H1 (cell line): ENCODE measurements at regions not wholly inside any gene's neighbourhood (a gene's known extent, or its start where the extent isn't known, plus 50 kb on each side); places are given as distances from the start of the nearest gene placed in this dataset.

ENCODE experiments used
- CTCF ChIA-PET: fragments of 300-600 bp; sonication (Branson Sonifier 250); formaldehyde crosslinking; loops from one replicate; lab custom pipeline; 2021; ENCODE audit not compliant: partially characterized antibody; lab: Charles Lee
- POLR2A ChIA-PET: fragments of 300-600 bp; sonication (Branson Sonifier 250); formaldehyde crosslinking; loops from one replicate; lab custom pipeline; 2021; ENCODE audit warnings: inconsistent platforms; ENCODE audit not compliant: partially characterized antibody; lab: Charles Lee
- DNase-seq, 2 experiments: peaks; one replicate each; pipeline versions ENCODE4 v3.0.0 to v3.0.0-alpha.2; 2010 to 2022; ENCODE audit warnings: low spot score in 2 of 2, low read depth in 1 of 2, mixed read lengths in 1 of 2
- FAIRE-seq: peaks from 2 replicates; lab custom pipeline; 2011; peaks lifted over from hg19 to GRCh38; lab: Jason Lieb, UNC
- H2AFZ ChIP-seq: 2 replicates; pipeline ENCODE4 v1.8.1; 2012; ENCODE audit warnings: low read length, inconsistent platforms
- H2AK5ac ChIP-seq: 2 replicates; pipeline ENCODE4 v1.6.1; 2013; ENCODE audit warnings: low read depth, low read length
- H2BK120ac ChIP-seq: replicated peaks from 2 replicates; pipeline ENCODE3; 2013; ENCODE audit warnings: low read depth, low read length, inconsistent platforms
- H2BK12ac ChIP-seq: 2 replicates; pipeline ENCODE4 v1.6.1; 2013; ENCODE audit warnings: low read depth, low read length
- H2BK15ac ChIP-seq: 2 replicates; pipeline ENCODE4 v1.6.1; 2013; ENCODE audit warnings: low read length
- H2BK20ac ChIP-seq: 2 replicates; pipeline ENCODE4 v1.6.1; 2013; ENCODE audit warnings: low read length
- H2BK5ac ChIP-seq: 2 replicates; pipeline ENCODE4 v1.6.1; 2013; ENCODE audit warnings: low read depth, low read length
- H3K14ac ChIP-seq: 2 replicates; pipeline ENCODE4 v1.6.1; 2013; ENCODE audit warnings: inconsistent platforms; ENCODE audit not compliant: insufficient read length
- H3K18ac ChIP-seq: 2 replicates; pipeline ENCODE4 v1.6.1; 2013; ENCODE audit warnings: low read length; ENCODE audit errors: extremely low read depth
- H3K23ac ChIP-seq: 2 replicates; pipeline ENCODE4 v1.6.1; 2013; ENCODE audit warnings: inconsistent platforms; ENCODE audit not compliant: insufficient read length
- H3K23me2 ChIP-seq: 2 replicates; pipeline ENCODE4 v1.6.1; 2013; ENCODE audit warnings: low read depth, low read length
- H3K27ac ChIP-seq: 2 replicates; pipeline ENCODE4 v1.6.1; 2011; ENCODE audit warnings: low read depth, low read length, inconsistent platforms
- H3K27me3 ChIP-seq, 4 experiments: replicated peaks in 1 of 4; 1 replicate in 1 of 4; 2 replicates in 3 of 4; pipeline versions ENCODE4 v1.6.1 to v1.8.1; 2011 to 2013; ENCODE audit warnings: low read length in 3 of 4, mild to moderate bottlenecking in 3 of 4, inconsistent platforms in 2 of 4, mixed read lengths in 2 of 4, moderate library complexity in 1 of 4; ENCODE audit not compliant: control insufficient read depth in 3 of 4, insufficient read depth in 3 of 4; ENCODE audit errors: extremely low read depth in 1 of 4
- H3K36me3 ChIP-seq, 4 experiments: 2 replicates each; pipeline versions ENCODE4 v1.6.1 to v1.8.1; 2011 to 2013; ENCODE audit warnings: mild to moderate bottlenecking in 4 of 4, low read length in 3 of 4, moderate library complexity in 2 of 4, control low read depth in 1 of 4, inconsistent platforms in 1 of 4; ENCODE audit not compliant: insufficient read depth in 4 of 4, control insufficient read depth in 2 of 4
- H3K4ac ChIP-seq: replicated peaks from 2 replicates; pipeline ENCODE3; 2013; ENCODE audit warnings: low read length, low read depth, mixed read lengths, inconsistent platforms; ENCODE audit not compliant: insufficient read length
- H3K4me1 ChIP-seq, 4 experiments: replicated peaks in 1 of 4; 1 replicate in 1 of 4; 2 replicates in 3 of 4; pipeline versions ENCODE4 v1.6.1 to v1.8.1; 2011 to 2013; ENCODE audit warnings: low read length in 3 of 4, inconsistent platforms in 2 of 4, mixed read lengths in 1 of 4; ENCODE audit not compliant: insufficient read depth in 4 of 4, control insufficient read depth in 3 of 4
- H3K4me2 ChIP-seq, 2 experiments: 2 replicates each; pipeline versions ENCODE4 v1.6.1 to v1.8.1; 2011 to 2013; ENCODE audit warnings: low read depth in 2 of 2, low read length in 2 of 2, control low read depth in 1 of 2, inconsistent platforms in 1 of 2, mild to moderate bottlenecking in 1 of 2; ENCODE audit not compliant: insufficient read depth in 1 of 2
- H3K4me3 ChIP-seq, 4 experiments: fragments of 200-600, 300-600 bp in 1 of 4; sonication (generic), shearing (Covaris generic), sonication (Bioruptor Twin) in 1 of 4; 2 replicates each; pipeline versions ENCODE4 v1.5.1 to v1.8.1; 2011 to 2016; ENCODE audit warnings: low read length in 4 of 4, low read depth in 3 of 4, control low read depth in 2 of 4, inconsistent platforms in 2 of 4, mild to moderate bottlenecking in 2 of 4, mixed read lengths in 1 of 4, moderate library complexity in 1 of 4; ENCODE audit not compliant: insufficient read depth in 2 of 4; ENCODE audit errors: extremely low read depth in 1 of 4
- H3K56ac ChIP-seq: replicated peaks from 2 replicates; pipeline ENCODE3; 2013; ENCODE audit warnings: low read depth, mild to moderate bottlenecking, mixed read lengths, low read length, inconsistent platforms; ENCODE audit not compliant: insufficient read length
- H3K79me1 ChIP-seq: 2 replicates; pipeline ENCODE4 v1.6.1; 2013; ENCODE audit warnings: low read depth, low read length, control low read depth
- H3K79me2 ChIP-seq, 2 experiments: 2 replicates each; pipeline versions ENCODE4 v1.6.1 to v1.8.1; 2012 to 2013; ENCODE audit warnings: low read length in 2 of 2, mild to moderate bottlenecking in 2 of 2, inconsistent platforms in 1 of 2; ENCODE audit not compliant: insufficient read depth in 2 of 2, control insufficient read depth in 1 of 2
- H3K9ac ChIP-seq, 4 experiments: replicated peaks in 1 of 4; 1 replicate in 1 of 4; 2 replicates in 3 of 4; pipeline versions ENCODE4 v1.6.1 to v1.8.1; 2011 to 2013; ENCODE audit warnings: low read depth in 3 of 4, low read length in 3 of 4, control low read depth in 2 of 4, mild to moderate bottlenecking in 2 of 4, moderate library complexity in 2 of 4, inconsistent platforms in 1 of 4; ENCODE audit errors: extremely low read depth in 1 of 4
- H3K9me3 ChIP-seq, 2 experiments: 2 replicates each; pipeline versions ENCODE4 v1.6.1 to v1.8.1; 2012 to 2013; ENCODE audit warnings: mild to moderate bottlenecking in 2 of 2, moderate library complexity in 2 of 2, control low read depth in 1 of 2, inconsistent platforms in 1 of 2, low read depth in 1 of 2, low read length in 1 of 2, mixed read lengths in 1 of 2; ENCODE audit not compliant: insufficient read depth in 2 of 2
- H4K20me1 ChIP-seq, 2 experiments: replicated peaks in 1 of 2; 2 replicates each; pipeline versions ENCODE3 to v1.8.1; 2011 to 2013; ENCODE audit warnings: inconsistent platforms in 2 of 2, low read length in 2 of 2, mild to moderate bottlenecking in 1 of 2; ENCODE audit not compliant: insufficient read depth in 2 of 2, control insufficient read depth in 1 of 2
- H4K5ac ChIP-seq: 2 replicates; pipeline ENCODE4 v1.6.1; 2013; ENCODE audit warnings: low read length, low read depth, mixed read lengths, inconsistent platforms; ENCODE audit not compliant: insufficient read length
- H4K8ac ChIP-seq: 2 replicates; pipeline ENCODE4 v1.8.0; 2013; ENCODE audit warnings: mild to moderate bottlenecking, moderate library complexity, low read length, inconsistent platforms; ENCODE audit not compliant: insufficient read depth; ENCODE audit errors: extremely low read depth
- H4K91ac ChIP-seq: replicated peaks from 2 replicates; pipeline ENCODE3; 2013; ENCODE audit warnings: low read length, mixed read lengths, inconsistent platforms; ENCODE audit not compliant: insufficient read length
- CBX8 ChIP-seq: fragments of 300-800, 300-1000 bp; sonication (generic); IDR thresholded peaks from 2 replicates; pipeline ENCODE4 v1.7.1; 2016; ENCODE audit warnings: low read depth, low read length, borderline replicate concordance
- CTBP2 ChIP-seq: IDR thresholded peaks from 2 replicates; pipeline ENCODE4 v1.7.0; 2011; ENCODE audit warnings: borderline replicate concordance, mild to moderate bottlenecking, moderate library complexity, mixed read lengths, low read length; ENCODE audit not compliant: insufficient read depth, insufficient read length
- E2F6 ChIP-seq: IDR thresholded peaks from 2 replicates; pipeline ENCODE4 v1.6.1; 2012; ENCODE audit warnings: inconsistent platforms
- EGR1 ChIP-seq: IDR thresholded peaks from 2 replicates; pipeline ENCODE4 v1.6.1; 2011; ENCODE audit warnings: low read depth, low read length, borderline replicate concordance
- EZH2 ChIP-seq: fragments of 200-600 bp; sonication (generic); IDR thresholded peaks from 2 replicates; pipeline ENCODE4 v1.7.1; 2012; ENCODE audit warnings: low read depth, mild to moderate bottlenecking, moderate library complexity, low read length, inconsistent platforms; ENCODE audit not compliant: severe bottlenecking
- GABPA ChIP-seq: IDR thresholded peaks from 2 replicates; pipeline ENCODE4 v1.6.1; 2011; ENCODE audit warnings: mild to moderate bottlenecking, low read length, moderate library complexity, borderline replicate concordance; ENCODE audit not compliant: insufficient read depth
- PHF8 ChIP-seq: fragments of 200-600 bp; sonication (generic); conservative IDR thresholded peaks from 2 replicates; pipeline ENCODE4 v1.7.1; 2012; ENCODE audit warnings: low read depth, mild to moderate bottlenecking, inconsistent platforms, low read length, moderate library complexity
- RAD21 ChIP-seq, 2 experiments: IDR thresholded peaks in 1 of 2; conservative IDR thresholded peaks in 1 of 2; 2 replicates each; pipeline ENCODE4 v1.6.1; 2011; ENCODE audit warnings: low read depth in 2 of 2, low read length in 2 of 2, improper control_type of control experiment in 1 of 2, inconsistent platforms in 1 of 2, mild to moderate bottlenecking in 1 of 2, moderate library complexity in 1 of 2
- WGBS, 2 experiments: shearing (Covaris generic) in 1 of 2; methylation state at CpG; one replicate each; pipeline versions ENCODE4 v1.1.6 to v1.1.7; 2013 to 2015; ENCODE audit warnings: low lambda C conversion rate in 2 of 2, mixed read lengths in 2 of 2, inconsistent platforms in 1 of 2, low coverage in 1 of 2, missing lambda C conversion rate in 1 of 2; ENCODE audit not compliant: insufficient replicate concordance in 2 of 2, insufficient coverage in 1 of 2, insufficient read length in 1 of 2; ENCODE audit errors: extremely low coverage in 1 of 2, missing lambda C conversion rate in 1 of 2; 5-methylcytosine and 5-hydroxymethylcytosine counted together
- TF ChIP-seq, protein P1 (sequence below): IDR thresholded peaks from 2 replicates; pipeline ENCODE4 v1.6.1; 2011; ENCODE audit warnings: low read length, improper control_type of control experiment

DNA sequence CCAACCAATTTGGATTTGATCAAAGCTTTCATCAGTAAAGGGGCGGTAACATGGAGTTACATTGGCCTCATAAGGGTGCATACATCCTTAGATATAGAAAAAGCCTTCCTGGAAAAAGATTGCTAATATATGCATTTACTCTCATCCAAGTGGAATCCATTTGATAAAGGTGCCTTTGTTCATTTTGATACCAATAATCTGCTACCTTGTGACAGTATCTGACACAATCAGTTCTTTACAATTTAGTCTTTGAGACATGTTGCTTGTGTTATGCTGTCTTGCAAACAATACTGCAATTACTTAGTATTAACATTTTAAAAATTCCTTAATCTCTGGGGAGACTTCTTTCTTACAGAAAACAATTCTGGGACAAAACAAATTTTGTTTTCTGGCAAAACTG lies 654.4 kb upstream of the SLC35B3 start:
- H3K4me2 ChIP-seq = no peak overlapping the region
- no peak overlapping the region for H3K4ac ChIP-seq
- ChIA-PET CTCF (no interaction called here), POLR2A (no interaction called here)
- no peak overlapping the region for H2BK15ac ChIP-seq
- no peak for DNase-seq
- H4K20me1 ChIP-seq = no peaks in the 10 kb centered on the region
- no peak overlapping the region for H4K8ac ChIP-seq
- H3K9me3 ChIP-seq = no peaks in the 10 kb centered on the region
- no peak overlapping the region for H3K4me3 ChIP-seq
- no peak for FAIRE-seq
- no peak overlapping the region for H3K18ac ChIP-seq
- no peak for TF ChIP-seq GABPA
- TF ChIP-seq CBX8 = no peak
- no peak for TF ChIP-seq EZH2
- TF ChIP-seq, protein P1, sequence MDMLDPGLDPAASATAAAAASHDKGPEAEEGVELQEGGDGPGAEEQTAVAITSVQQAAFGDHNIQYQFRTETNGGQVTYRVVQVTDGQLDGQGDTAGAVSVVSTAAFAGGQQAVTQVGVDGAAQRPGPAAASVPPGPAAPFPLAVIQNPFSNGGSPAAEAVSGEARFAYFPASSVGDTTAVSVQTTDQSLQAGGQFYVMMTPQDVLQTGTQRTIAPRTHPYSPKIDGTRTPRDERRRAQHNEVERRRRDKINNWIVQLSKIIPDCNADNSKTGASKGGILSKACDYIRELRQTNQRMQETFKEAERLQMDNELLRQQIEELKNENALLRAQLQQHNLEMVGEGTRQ = no peak
- no peak for TF ChIP-seq EGR1
- TF ChIP-seq CTBP2 = no peak
- no peak for TF ChIP-seq E2F6
- no peak for TF ChIP-seq RAD21 (IDR thresholded peaks at IDR 0.05 in 1 of 2, conservative IDR thresholded peaks at IDR 0.05 in 1 of 2; ENCODE audit: low read depth in 2 of 2, low read length in 2 of 2)
- TF ChIP-seq PHF8 = no peak
- no peaks in the 10 kb centered on the region for H3K79me1 ChIP-seq
- H3K36me3 ChIP-seq = no peaks in the 10 kb centered on the region
- H2BK20ac ChIP-seq = no peak overlapping the region
- no peak overlapping the region for H4K5ac ChIP-seq
- H4K91ac ChIP-seq = no peak overlapping the region
- no peak overlapping the region for H2AK5ac ChIP-seq
- H3K14ac ChIP-seq = no peak overlapping the region
- no peaks in the 10 kb centered on the region for H3K4me1 ChIP-seq
- H3K9ac ChIP-seq = no peak overlapping the region
- no peaks in the 10 kb centered on the region for H3K79me2 ChIP-seq
- H2AFZ ChIP-seq = no peak overlapping the region
- H2BK120ac ChIP-seq = no peak overlapping the region
- H3K23me2 ChIP-seq = no peaks in the 10 kb centered on the region
- no peak overlapping the region for H2BK5ac ChIP-seq
- no peaks in the 10 kb centered on the region for H3K27me3 ChIP-seq
- WGBS, 2 experiments = 100% methylated on average over 1 of the region's 1 CpG; no CpG with 5 or more reads in 1 of the 2 experiments
- no peak overlapping the region for H3K23ac ChIP-seq
- no peak overlapping the region for H3K27ac ChIP-seq
- no peak overlapping the region for H3K56ac ChIP-seq
- no peak overlapping the region for H2BK12ac ChIP-seq
